AG08395 (cell line): ENCODE measurements at regions not wholly inside any gene's neighbourhood (a gene's known extent, or its start where the extent isn't known, plus 50 kb on each side); places are given as distances from the start of the nearest gene placed in this dataset.
"Not testable (repeated sequence)": the region's sequence is repeated elsewhere in the genome, so short reads cannot be mapped to it uniquely, and the experiment has no call there.

Experiments
- DNase-seq: peaks from one replicate; pipeline ENCODE4 v3.0.0; 2012; ENCODE audit warnings: mixed read lengths, low spot score

GRCh38 chr5:63205976-63206375 is 627.4 kb downstream of the LRRC70 start:
- DNase-seq: no peak

GRCh38 chr5:63201738-63202137 is 623.1 kb downstream of the LRRC70 start:
- DNase-seq: no peak

- no peak for DNase-seq
Observed at GRCh38 chr5:63194126-63194525, 615.5 kb downstream of the LRRC70 start.

- not testable (repeated sequence) for DNase-seq
Observed at GRCh38 chr5:63180190-63180589, 601.6 kb downstream of the LRRC70 start.

DNA sequence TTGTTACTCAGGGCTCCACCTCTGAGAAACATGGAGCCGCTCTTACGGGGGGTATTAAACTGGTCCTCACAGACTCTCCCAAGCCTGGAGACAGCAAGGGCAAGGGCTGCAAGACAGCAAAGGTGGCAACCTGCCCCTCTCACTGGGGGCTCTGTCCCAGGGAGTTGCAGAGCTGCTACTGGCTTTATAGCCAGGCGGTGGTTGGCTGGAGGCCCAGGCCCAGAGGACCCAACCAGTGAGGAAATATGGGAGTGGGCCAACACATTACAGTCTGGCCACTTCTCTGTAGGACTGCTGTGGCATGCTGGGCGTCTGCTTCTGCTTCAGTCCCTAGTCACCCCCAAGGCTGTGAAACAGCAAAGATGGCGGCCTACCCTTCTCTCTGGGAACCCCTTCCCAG is 597.2 kb downstream of the LRRC70 start:
- DNase-seq: no peak

DNA sequence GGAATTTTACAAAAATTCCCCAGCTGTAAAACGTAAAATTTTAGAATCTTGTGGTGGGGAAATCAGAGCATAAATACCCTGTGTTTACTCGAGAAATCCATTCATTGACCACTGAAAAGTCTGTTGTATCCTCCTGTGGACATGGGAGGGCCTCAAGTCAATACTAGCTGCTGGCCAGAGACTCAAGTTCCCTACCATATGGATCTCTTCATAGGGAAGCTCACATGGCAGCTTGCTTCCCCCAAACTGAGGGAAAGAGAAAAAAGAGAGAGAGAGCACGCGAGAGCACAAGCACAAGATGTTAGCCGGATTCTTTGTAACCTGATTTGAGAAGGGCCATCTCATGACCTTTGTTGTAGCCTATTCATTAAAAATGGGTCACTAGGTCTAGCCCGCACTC is 591.9 kb downstream of the LRRC70 start:
- no peak for DNase-seq

DNA sequence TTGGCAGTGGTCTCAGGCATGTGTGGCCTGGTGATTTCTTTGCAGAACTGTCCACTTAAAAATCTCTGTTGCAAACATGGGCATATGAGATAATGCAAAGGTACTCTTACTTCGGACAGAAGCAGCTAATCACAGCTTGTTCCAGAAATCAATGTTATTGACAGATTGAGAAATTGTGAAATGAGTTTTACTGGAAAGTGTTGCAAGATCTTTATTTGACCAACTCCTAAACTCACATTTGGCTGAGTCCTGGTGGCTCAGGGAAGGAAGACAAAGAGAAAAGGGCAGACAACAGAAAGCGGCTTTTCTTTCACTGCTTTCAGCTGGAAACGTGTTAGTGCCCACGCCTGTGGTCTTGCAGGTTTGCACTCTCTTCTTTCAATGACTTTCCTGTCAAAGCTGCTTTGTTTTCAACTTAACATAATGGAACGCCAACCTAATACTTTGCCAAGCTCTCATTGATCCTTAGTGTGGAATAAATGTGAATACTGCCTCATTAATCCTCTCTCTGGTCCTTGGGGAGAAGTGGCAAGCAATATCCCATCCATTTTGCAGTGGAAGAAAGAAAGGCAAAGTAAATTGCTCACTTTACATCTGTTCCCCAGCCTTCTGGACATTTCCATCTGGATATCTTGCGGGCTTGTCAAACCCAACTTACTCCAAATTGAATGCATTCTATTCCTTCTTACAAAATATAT is 586.4 kb downstream of the LRRC70 start:
- no peak for DNase-seq

- DNase-seq: no peak
Observed at GRCh38 chr5:63164339-63164738, 585.7 kb downstream of the LRRC70 start.

DNA sequence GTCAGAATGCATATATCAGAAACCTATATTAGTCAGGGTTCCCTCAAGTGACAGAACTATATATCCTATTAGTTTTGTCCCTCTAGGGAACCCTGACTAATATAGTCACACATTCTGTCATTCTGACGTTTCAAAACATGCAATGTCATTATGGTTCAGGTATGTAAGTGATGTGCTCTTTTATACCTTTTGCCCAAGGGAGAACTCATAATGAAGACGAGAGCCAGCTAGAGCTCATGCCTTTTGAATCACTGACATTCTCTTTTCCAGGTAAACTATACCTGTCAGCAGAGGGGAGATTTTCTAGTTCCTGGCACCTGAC is 576.7 kb downstream of the LRRC70 start:
- DNase-seq: no peak

- no peak for DNase-seq
Observed at GRCh38 chr5:63154476-63155309, 576.1 kb downstream of the LRRC70 start.

- no peak for DNase-seq
Observed at GRCh38 chr5:63152871-63153270, 574.3 kb downstream of the LRRC70 start.

DNA sequence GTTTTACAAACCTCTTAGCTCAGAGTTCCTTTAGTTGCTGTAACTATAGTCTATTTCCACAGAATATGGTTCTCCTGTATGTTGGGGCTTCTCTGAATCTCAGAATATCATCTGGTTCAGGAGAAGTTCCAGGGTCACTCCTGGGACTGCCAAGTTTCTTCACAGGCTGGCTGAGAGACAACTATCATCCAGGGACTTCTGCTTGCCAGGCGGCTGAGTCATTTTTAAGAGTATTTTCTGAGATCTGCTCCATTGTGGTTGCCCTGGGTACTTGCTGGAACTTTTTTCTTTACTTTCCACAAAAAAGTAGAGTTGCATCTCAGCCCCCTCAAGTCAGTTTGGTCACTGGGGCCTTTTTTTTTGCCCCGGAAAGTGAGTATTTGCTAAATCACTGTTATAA is 566.5 kb downstream of the LRRC70 start:
- DNase-seq: no peak

- DNase-seq: no peak
Observed at GRCh38 chr5:63141591-63141990, 563.0 kb downstream of the LRRC70 start.

GRCh38 chr5:63135291-63135690 is 556.7 kb downstream of the LRRC70 start:
- no peak for DNase-seq

- DNase-seq: no peak
Observed at GRCh38 chr5:63131626-63132285, 553.1 kb downstream of the LRRC70 start.

DNA sequence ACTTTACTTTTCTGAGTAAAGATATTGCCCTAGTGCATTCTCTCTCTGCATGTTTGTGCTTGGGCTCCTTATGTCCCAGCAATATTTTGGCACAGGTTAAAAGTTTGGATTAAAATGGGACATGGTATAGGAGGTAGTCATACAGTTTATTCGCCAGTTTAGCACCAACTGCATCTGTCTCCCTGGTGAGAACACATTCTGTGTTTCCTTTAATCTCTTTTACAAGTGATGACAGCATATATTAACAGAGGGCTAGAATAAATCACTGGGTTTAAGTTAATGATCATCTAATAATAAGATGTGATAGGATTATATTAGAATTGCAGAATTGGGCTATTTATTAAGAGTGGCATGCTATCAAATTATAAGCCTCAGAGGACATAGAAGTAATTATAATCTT is 550.1 kb downstream of the LRRC70 start:
- no peak for DNase-seq

- DNase-seq: no peak
Observed at GRCh38 chr5:63128018-63128417, 549.4 kb downstream of the LRRC70 start.

DNA sequence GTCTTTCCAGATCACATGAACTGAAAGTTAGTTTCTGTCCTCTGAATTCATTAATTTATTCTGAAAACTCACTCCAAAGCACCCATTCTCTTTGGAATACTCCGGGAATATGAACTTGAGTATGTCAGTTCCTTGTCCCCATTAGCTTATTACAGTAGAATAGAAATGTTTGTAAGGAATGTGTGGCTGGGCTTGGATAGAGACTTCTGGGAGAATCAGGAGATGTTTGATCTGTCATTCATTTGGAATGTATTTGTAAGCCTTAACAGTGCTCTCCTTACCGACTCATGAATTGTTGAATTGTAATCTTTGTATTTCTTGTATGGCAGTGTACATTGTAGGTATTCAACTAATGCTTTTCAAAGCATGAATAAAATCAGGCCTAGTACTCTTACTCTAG is 548.4 kb downstream of the LRRC70 start:
- DNase-seq: peak; percentile 4

DNA sequence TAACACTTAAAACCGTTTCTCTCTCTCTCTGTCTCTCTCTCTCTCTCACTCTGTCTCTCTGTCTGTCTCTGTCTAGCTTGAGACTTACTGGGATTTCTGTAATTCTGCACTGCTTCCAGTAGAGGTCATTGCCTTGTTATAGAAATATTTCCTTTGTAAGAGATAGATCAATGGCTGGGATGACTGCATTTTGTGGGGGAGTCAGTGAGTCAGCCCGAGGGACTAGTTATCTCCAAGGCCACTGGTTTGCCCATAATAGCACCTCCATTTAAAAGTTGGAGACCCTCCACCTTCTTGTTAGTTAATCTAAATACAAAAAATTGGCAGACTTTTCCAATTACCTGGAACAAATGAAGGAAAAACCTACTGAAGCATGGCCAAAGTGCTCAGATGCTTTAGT is 547.2 kb downstream of the LRRC70 start:
- peak; percentile 11 for DNase-seq

- DNase-seq: no peak
Observed at GRCh38 chr5:63125392-63125791, 546.8 kb downstream of the LRRC70 start.

GRCh38 chr5:63124266-63124665 is 545.6 kb downstream of the LRRC70 start:
- DNase-seq: no peak

- no peak for DNase-seq
Observed at GRCh38 chr5:63121471-63121870, 542.9 kb downstream of the LRRC70 start.

DNA sequence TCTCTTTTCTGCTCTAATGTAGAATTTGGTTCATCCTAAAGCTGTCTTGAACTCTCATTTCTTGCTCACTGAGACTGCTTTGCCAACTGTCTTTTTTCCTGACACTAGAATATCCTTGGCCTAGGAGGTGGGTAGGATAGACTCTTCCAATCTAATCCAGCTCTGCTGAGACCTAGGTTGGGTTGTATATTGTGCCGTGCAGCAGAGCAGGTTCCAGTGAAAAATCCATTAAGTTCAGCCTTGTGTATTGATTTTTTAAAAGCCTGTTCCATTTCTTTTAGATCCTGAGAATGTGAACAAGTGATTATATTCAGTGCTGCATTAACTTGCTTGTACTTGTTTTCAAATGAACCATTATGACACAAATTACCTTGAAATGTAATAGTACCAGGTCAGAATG is 539.6 kb downstream of the LRRC70 start:
- DNase-seq: no peak
